ENCODE measurements at regions not wholly inside any gene's neighbourhood (a gene's known extent, or its start where the extent isn't known, plus 50 kb on each side); places are given as distances from the start of the nearest gene placed in this dataset.

- no peak for DNase-seq (ENCODE audit: low spot score)
Measured at GRCh38 chr3:5069627-5070026, 52.5 kb upstream of the ARL8B start.

- peak; percentile 65 for DNase-seq (ENCODE audit: low spot score)
Measured at GRCh38 chr3:5071061-5071460, 51.0 kb upstream of the ARL8B start.

- no peak for DNase-seq (ENCODE audit: low spot score)
Measured at GRCh38 chr3:5072100-5072816, 49.8 kb upstream of the ARL8B start.

Measured in AG08395 (cell line).